SH-SY5Y (cell line): ENCODE measurements at regions not wholly inside any gene's neighbourhood (a gene's known extent, or its start where the extent isn't known, plus 50 kb on each side); places are given as distances from the start of the nearest gene placed in this dataset.

Experiments
- GATA2 ChIP-seq: IDR thresholded peaks from 2 replicates; pipeline ENCODE4 v1.6.1; 2011; ENCODE audit warnings: mild to moderate bottlenecking, low read depth, low read length
- GATA3 ChIP-seq: IDR thresholded peaks from 2 replicates; pipeline ENCODE4 v1.6.1; 2011; ENCODE audit warnings: low read depth, mild to moderate bottlenecking, low read length, moderate library complexity

DNA sequence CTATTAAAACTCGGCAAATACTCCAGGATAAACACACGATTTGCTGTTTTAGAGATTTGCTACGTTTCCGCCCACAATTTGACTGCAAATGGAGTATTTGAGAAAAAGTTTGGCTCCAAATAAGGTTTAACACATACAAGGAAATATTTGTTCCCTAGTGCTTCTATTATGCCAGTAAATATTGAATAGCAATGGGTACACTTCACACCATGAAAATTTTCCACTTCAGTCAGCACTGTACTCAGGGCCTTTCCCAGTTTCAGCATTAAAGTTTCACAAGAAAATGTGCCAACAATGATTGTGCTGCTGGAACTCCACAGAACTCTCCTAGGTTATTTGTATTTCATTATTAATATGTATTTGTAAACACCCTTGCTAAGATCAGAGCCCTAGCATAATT is 498.0 kb downstream of the TBL1XR1 start:
- TF ChIP-seq GATA2, result no peak
- TF ChIP-seq GATA3, result no peak

DNA sequence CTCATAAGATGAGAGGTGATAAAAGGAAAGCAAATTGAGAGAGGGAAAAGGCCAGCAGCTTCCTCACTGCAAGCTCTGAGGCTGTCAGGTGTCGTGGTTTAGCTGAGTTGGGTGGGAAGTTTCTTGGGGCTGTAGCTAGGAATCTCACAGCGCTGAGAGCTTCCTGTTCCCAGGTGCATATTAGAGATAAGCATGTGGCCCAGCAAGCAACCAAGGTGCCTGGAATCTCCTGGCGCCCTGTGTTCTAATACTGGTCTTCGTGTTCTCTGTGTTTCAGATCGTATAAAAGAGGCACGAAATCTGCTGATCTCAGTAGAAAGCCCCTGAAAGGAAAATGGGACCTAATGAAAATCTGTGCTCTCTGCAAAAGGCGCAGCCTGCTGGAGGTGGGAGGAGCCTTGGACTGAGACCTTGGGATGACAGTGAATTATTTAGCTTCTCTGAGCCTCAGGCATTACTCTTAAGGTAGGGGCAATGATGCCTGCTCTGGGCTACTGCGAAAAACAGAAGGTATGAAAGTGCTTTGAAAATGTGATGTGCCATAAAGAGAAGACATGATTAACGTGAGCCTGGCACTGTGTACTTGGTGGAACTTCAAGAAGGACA is 499.9 kb downstream of the TBL1XR1 start:
- TF ChIP-seq GATA3, result no peak

DNA sequence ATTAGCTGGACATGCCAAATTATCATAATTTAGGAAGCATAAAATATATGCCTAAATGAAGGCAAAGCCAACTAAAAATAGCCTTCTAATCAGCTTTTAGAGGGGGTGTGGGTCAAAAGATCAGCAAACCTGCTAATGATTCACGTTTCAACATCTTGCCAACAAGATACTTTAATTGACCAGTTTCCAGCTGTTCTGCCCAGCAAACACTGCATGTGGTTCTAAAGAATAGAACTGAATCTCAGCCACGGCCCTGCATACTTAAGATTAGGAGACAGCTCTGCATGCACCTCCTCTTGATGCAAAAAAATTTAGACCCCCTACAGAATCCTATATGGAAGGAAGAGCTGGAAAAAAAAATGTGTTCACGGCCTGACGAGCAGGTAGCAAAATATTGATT is 500.5 kb downstream of the TBL1XR1 start:
- no peak for TF ChIP-seq GATA3
- TF ChIP-seq GATA2, result no peak

DNA sequence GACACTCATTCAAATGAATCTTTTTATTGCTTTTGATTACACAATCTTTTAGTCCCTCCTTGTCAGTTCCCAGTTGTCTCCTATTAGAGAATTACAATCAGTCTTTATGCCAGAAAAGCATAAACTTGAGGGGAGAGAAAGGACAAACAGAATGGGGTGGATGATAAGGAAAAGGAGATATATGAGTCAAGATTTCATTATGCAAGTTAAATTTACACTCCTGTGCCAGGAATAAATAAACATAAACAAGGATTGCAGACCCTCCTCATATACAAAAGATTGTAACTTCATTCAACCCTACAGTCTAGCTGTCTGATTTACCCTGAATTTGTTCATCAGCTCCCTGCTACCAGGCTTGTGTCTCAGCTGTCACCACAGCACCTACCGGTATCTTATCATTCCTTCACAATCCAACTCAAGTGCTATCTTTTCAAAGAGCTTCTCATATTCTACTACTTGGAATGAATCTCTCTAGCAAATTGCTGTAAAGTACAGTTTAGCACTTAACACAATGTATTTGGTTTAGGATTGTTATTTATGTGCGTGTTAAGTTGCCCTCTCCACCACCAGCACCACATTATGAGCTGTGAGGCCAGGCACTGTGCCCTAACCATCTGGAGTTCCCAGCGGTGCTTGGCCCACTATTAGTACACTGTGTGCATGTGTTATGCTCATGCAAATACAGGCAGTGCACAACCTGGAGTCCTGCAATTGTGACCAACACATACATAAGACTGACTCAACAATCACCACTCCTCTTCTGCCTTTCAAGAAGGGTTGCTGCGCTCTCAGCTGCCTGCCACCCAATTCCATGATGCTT is 504.1 kb downstream of the TBL1XR1 start:
- no peak for TF ChIP-seq GATA2
- no peak for TF ChIP-seq GATA3

DNA sequence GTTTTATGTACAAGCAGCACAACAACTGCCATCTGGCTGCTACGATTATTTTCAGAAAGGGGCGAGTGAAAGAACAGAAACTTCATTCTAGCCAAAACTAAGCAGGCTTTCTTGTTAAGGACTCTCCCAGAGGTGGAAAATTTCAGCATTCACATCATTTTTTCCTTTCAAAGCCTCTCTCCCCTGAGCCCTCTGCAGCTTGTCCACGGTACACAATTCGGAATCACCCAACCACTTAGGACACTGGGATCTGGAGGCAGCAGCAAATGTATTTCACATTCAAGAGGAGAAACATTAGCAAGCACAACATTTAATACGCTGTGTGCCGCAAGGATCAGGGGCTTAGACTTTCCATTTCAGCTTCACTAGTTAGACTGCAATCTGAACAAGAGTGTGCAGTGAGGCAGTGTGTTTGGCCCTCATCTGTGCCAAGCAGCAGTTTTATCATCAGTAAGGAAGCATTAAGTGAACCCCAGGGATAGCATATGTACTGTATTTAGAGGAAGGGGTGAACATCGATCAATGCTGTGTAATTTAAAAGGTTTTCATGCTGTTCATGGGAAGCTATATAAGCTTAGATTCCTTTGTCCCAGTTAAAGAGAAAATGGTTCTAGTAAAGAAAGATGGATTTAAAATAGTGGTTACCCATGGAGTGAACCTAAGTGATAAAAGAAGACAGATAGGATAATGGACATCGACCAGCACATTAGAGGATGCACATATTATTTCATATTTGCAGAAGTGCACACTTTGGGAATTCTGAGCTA is 504.9 kb downstream of the TBL1XR1 start:
- no peak for TF ChIP-seq GATA3
- TF ChIP-seq GATA2, result no peak

DNA sequence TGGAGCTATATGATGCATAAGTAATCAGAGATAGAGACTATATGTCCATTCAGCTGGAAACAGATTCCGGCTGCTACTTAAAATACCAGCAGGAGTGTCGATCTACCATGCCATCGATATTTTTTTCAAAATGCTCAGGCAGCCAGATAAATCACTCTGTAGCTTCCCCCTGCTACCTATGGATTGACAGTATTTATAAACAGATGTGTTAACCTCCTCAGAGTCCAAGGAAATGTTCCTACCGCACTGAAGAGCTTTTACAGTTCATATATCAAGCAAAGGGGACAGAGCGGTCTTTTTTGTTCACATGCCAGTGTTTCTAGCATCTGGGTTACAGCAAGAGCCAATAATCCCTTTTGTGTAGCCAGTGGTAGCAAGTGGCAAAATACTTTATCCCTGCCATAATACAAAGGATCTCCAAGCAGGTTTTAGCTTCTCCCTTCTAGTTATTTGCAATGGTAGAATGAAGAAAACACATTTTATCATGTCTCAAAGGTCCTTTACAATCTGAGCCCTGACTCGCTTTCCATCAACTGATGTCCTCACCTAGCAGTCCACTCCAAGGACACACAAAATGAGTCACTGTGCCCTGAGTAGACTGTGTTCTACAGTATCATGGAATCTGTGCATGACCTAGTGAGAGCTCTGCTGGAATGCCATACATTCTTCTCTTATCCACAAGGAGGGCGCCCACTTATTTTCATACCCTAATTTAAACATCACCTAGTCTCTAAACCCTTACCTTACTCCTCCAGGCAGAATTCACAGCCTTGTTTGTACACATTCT is 507.0 kb downstream of the TBL1XR1 start:
- TF ChIP-seq GATA2 (no peak), GATA3 (no peak)

DNA sequence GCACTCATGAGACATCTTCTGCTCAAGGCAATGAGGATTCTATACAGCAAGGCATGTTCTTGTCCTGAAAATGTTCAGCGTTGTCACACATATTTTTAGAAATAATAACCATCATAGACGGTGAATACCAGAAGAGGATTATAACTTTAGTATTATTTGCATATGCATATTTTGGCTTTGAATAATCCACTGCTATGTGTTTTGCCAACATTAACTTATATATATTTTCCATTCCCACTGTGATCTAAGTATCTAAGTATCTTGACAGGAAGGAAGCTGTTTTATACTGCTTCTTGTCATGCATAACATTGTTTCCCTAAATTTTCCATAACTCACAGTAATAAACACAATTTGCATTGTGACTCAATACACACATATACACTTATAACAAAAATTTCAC is 509.5 kb downstream of the TBL1XR1 start:
- no peak for TF ChIP-seq GATA3
- no peak for TF ChIP-seq GATA2

DNA sequence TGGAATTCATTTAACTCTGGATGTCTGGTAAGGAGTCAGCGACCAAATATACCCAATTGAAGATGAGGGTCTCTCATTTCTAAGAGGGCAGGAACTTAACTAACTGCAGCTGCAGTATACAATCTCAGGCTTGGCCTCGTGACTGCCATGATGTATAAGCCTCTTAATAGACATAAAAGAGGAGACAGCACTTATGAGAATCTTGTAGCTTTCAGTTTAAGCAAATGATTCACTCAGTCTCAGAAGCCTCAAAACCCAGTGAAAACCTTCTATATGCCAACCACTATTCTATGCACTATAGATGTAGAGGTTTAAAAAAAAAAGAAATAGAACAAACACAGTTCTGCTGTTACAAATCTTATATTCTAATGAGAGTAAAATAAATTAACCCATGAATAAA is 513.9 kb downstream of the TBL1XR1 start:
- TF ChIP-seq GATA2 (no peak), GATA3 (no peak)

DNA sequence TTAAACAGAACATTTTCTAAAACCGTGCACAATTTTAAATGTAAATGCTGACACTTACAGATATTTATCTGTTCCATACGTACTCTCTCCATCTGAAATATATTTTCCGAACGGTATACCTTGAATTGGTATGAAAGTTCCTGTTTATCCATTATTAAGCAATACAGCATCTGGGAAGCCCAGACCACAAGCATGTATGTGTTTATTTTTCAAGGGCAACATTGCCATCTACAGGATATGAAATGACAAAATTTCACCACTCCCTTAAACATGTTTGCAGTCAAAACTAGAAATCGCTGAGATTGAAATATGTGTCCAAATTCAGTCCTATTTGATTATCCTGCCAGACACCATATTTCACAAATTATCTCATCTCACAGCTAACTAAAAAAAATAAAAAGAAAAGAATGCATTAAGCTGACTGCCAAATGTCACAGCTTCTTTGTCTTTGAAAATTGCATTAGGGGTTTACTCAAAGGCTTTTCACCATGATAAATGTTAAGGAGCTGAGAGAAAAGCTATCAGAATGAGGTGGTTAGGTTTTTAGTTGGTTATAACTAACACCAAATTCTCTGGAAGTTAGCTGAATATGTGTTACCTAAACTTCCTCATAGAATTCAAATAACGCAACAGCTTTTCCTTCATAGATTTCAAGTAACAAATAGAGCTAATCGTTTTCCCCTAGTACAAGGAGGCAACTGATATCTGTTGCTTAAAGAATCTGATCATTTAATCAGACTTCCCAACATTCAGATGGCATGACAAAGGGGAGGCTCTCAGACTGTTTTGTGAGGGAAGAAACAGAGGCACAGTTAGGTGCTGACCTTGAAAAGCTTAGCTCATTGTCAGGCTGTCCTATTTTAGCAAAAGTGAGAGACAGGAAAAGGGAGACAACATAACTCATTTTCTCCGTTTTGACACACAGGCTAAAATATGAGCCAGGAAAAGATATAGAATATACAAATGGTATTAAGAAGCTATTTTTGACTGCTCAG is 533.1 kb downstream of the TBL1XR1 start:
- TF ChIP-seq GATA3 (no peak), GATA2 (no peak)

DNA sequence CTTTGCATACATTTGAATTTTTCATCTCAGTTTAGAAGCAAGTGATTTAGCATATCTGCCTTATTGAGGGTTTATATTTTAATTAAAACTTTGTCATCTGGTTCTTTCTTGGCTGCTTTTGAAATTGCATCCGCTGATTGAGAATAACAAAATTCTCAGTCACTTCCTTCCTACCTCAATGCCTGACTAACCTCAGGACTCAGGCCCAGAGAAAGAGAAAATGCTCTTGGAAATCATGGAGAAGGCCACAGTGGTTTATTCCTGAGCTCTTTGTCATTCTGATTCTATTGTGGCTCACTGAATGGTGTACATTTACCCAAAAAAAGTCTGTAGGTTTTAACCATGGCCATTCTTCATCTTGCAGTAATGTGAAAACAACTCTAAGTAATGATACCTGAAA is 533.9 kb downstream of the TBL1XR1 start:
- no peak for TF ChIP-seq GATA3
- TF ChIP-seq GATA2, result no peak

DNA sequence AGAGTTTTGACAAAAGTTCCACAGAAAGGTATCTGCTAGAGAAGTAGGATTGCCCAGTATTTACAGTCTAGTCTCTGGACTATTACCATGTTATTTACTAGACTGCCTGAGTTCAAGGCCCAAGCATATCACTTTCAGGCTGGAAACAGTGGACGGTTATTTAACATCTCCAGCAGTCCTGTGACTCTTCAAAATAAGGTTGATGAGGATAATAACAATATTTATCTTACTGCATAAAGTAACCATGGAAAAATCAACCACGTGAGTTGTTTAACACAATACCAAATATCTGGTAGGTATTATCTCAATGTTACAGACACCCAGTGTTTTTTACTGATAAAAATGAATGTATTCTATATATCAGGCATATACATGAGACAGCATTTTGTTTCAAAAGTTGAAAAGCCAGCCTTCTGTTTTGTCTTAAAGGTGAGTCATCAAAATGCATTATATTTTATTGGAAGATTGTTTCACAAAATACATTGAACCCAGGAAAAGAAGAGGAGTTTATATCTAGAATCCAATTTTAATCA is 535.8 kb downstream of the TBL1XR1 start:
- TF ChIP-seq GATA2 (no peak), GATA3 (no peak)

DNA sequence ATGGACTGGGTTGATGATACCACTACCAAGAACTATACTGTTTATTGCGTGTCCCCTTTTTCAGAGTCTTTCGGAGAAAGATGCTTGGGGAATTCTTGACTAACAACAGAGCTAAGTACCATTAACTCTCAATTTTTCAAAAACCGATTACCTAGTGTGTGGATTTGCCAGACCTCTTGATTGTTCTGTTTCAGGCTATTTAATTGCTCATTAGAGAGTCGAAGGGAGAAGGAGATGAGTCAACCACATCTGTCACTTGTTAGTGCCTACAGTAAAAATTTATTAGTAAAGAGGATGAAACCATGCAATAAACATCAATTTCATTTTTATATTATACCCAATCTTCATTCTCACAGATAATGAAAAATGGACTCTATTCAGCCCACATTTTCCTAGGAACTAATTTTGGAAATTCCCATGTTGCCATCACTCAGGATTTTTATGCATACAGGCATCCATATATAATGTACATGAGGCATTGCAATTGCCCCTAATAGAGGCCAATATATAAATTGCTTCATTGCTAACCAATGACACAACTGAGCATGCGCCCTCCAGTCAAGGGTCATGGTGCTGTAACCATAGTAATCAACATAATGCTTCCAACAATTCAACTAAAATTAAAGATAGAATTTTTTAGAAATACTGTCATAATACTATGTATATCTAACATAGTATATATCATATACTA is 541.7 kb downstream of the TBL1XR1 start:
- TF ChIP-seq GATA2, result no peak
- TF ChIP-seq GATA3, result no peak
